GM19455 (cell line): ENCODE measurements at regions not wholly inside any gene's neighbourhood (a gene's known extent, or its start where the extent isn't known, plus 50 kb on each side); places are given as distances from the start of the nearest gene placed in this dataset.

Experiments used
- ATAC-seq: cut with Tn5 transposase; IDR thresholded peaks from one replicate; pipeline ENCODE4 v1.9.1; 2021; ENCODE audit not compliant: unreplicated experiment

GRCh38 chr18:46373791-46374190 lies 269.6 kb downstream of the HAUS1 start:
- no peak for ATAC-seq

DNA sequence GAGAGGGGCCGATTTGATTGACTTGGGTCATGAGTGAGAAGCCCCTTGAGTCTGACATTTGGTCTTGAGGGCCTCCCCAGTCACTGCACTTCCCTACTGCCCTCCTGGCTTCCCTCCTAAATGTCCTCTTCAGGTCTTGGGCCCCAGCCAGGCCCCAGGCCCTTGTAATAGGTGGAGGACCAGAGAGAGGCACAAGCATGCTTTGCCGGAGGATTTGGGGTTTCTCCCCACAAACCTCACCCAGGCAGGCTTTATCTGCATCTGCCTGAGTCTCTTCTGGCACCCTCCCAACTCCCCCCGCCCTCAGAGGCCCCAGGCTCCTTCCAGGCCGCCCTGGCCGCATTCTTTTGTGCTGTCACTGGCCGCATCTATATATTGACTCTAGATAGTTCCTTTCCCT lies 270.7 kb downstream of the HAUS1 start:
- no peak for ATAC-seq

- ATAC-seq, result no peak
These were observed 273.4 kb downstream of the HAUS1 start for GRCh38 chr18:46377557-46377956.

- ATAC-seq, result no peak
These were observed 274.1 kb downstream of the HAUS1 start for GRCh38 chr18:46378126-46378863.

DNA sequence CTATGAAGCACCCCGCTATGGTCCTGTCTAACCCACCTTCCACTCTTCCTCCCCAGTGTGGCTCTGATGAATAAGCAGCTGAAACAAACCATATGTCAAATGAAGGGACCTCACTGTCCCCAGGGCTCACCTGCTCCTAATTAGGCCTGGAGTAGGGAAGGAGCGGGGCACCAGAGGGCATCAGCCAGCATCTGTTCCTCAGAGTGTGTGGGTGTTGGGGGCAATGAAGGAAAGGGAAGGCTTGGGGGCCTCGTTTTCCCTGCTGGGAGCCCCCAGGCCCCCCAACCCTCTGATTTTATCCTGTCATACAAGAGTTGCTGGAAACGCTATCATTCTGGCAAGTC lies 274.7 kb downstream of the HAUS1 start:
- no peak for ATAC-seq

GRCh38 chr18:46379323-46379950 lies 275.3 kb downstream of the HAUS1 start:
- no peak for ATAC-seq

- ATAC-seq, result no peak
These were observed 271.9 kb downstream of the LOXHD1 start for GRCh38 chr18:46385124-46385523.

- no peak for ATAC-seq
These were observed 270.2 kb downstream of the LOXHD1 start for GRCh38 chr18:46386788-46387187.

GRCh38 chr18:46387441-46388131 lies 269.4 kb downstream of the LOXHD1 start:
- no peak for ATAC-seq

DNA sequence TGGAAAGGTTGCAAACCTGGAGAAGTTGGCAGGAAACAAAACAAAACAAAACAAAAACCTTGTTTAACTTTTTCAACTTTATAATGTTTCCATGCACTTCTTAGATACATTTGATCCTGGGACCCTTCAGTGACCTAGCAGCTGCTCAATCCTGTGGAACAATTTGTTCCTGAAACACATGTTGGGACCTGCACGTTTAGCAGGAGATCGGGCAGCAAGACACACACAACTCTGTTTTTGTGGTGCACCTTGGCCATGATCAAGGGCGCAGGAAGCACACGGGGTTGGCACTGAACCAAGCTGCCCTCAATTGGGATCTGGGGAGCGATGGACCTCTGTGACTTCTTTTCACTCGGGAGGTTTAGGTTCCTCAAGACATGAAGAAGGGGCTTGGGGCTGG lies 268.7 kb downstream of the LOXHD1 start:
- ATAC-seq, result no peak

- no peak for ATAC-seq
These were observed 264.4 kb downstream of the LOXHD1 start for GRCh38 chr18:46392576-46392975.

GRCh38 chr18:46393230-46393629 lies 263.8 kb downstream of the LOXHD1 start:
- ATAC-seq, result no peak

GRCh38 chr18:46393961-46394360 lies 263.1 kb downstream of the LOXHD1 start:
- no peak for ATAC-seq

DNA sequence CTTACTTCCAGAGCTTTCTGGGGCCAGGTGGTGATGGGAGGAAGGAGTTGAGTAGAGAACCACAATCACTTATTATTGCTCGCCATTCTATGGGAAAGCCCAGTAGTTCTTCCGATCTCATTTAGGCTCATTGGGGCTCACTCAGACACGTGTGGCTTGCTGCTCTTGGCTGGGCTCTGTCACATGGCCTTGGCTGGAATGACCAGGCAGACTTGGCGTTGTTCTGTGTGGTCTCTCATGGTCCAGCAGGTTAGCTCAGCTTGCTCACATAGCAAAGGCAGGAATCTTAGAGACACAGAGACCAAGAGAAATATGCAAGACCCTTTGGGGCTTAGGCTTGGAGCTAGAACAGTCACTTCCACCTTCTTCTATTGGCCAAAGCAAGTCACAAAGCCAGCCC lies 261.2 kb downstream of the LOXHD1 start:
- no peak for ATAC-seq

DNA sequence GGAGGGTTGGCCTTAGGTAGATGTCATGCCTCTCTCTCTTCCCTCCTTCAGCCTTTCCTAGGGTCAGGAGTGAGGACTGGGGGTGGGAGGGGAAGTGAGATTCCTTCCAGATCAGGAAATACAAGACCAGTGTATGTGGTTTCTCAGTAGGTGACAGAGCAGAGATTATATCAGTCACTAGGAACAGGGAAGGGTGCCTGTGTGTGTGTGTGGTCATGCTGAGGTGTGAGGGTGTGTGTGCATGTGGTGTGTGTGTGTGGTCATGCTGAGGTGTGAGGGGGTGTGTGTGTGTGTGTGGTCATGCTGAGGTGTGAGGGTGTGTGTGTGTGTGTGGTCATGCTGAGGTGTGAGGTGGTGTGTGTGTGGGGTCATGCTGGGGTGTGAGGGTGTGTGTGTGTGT lies 259.8 kb downstream of the LOXHD1 start:
- no peak for ATAC-seq

- no peak for ATAC-seq
These were observed 259.0 kb downstream of the LOXHD1 start for GRCh38 chr18:46398005-46398404.

DNA sequence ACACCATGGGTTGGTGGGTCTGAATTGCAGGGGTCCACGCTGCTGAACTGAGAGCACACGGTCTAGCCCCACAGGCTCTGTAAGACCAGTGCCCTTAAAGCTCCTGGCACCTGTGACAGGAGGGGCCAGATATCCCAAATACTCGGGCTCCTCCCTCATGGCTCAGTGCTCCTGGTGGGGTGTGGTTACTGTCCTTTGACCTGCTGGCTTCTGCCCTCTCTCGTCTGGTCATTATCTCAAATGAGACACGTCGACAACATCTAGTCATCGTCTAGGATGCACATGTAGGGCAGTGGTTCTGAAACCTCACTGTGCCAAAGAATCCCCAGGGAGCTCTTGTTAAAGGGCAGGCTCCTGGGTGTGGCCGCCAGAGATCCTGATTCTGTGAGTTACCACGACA lies 258.4 kb downstream of the LOXHD1 start:
- ATAC-seq, result no peak

DNA sequence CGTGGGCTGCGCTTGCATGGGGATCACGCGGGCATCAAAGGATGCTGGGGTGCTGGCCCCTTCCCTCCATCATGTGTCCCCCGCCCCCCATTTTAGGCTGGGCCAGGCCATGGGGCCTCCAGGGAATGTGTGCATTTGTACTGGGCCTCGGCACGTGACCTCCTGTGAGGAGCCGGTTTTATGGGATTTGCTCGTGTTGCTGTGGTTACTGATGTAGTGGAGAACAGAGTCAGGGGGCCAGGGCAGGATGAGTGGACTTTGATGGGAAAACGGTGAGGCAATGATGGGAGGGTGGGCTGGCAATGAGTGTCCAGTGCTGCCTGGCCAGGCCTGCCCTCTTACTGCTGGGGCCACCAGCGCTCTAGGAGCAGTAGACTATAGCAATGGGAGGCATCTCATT lies 257.7 kb downstream of the LOXHD1 start:
- ATAC-seq, result no peak

DNA sequence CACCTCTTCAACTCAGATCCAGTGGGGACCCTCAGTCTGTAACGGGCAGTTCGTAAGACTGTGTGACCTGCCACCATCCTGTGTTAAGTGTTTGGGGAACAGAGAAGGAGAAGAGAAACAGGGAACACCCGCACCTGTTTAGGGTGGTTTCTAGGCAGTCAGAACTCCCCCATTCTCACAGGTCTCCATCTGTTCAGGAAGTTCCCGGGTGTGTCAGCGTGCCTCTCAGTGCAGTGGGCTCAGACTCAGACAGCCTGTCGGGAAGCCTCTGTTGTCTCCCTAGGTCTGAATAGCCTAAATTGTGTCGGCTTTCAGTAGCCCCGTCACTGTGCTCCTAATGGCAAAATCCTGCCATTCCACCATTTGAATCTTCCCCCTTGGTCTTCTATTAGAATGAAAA lies 256.6 kb downstream of the LOXHD1 start:
- no peak for ATAC-seq

- no peak for ATAC-seq
These were observed 255.4 kb downstream of the LOXHD1 start for GRCh38 chr18:46401486-46402070.

DNA sequence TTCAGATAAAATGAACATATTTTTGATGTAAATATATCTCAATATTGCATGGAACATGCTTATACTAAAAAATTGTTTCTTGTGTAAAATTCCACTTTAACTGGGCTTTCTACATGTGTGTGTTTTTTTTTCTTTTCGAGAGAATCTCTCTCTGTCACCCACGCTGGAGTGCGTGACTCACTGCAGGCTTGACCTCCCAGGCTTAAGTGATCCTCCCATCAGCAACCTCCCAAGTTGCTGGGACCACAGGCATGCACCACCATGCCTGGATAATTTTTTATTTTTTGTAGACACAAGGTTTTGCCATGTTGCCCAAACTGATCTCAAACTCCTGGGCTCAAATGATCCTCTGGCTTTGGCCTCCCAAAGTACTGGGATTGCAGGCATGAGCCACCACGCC lies 254.6 kb downstream of the LOXHD1 start:
- ATAC-seq, result no peak

DNA sequence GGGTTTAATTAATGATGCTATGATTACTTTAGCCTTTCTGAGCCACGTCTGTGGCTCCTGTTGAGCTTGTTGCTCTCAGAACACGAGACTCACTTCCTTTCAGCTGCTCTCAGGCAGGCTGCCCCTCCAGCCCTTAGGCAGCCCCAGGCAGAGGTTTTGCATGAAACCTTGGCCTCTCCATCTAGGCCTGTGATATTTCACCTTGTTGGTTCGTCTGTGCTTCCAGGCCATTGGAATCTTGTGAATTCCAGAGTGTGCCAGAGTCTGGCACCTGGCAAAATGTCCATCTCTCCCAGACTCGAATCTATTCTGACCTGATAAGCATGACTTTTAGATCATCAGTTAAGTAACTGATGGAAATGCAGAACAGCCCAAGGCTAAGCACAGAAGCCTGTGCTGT lies 254.1 kb downstream of the LOXHD1 start:
- ATAC-seq, result no peak
